DND-41 (cell line): ENCODE measurements at regions not wholly inside any gene's neighbourhood (a gene's known extent, or its start where the extent isn't known, plus 50 kb on each side); places are given as distances from the start of the nearest gene placed in this dataset.

Source experiments
- ATAC-seq: fragments of 200-7000 bp; cut with Tn5 transposase; 3 replicates; pipeline ENCODE4 v1.9.1; 2021; ENCODE audit warnings: low read depth; ENCODE audit not compliant: insufficient read depth
- DNase-seq: peaks from one replicate; pipeline ENCODE4 v3.0.0-alpha.2; 2020
- H2AFZ ChIP-seq: 2 replicates; pipeline ENCODE4 v1.6.0; 2012; ENCODE audit warnings: low read depth, low read length
- H3K27ac ChIP-seq: 2 replicates; pipeline ENCODE4 v1.5.1; 2012; ENCODE audit warnings: low read length, inconsistent platforms
- H3K27me3 ChIP-seq: fragments of 200-600 bp; sonication (generic); 2 replicates; pipeline ENCODE4 v1.6.0; 2012; ENCODE audit warnings: low read length, mild to moderate bottlenecking, inconsistent platforms; ENCODE audit not compliant: insufficient read depth, poor library complexity
- H3K36me3 ChIP-seq: 2 replicates; pipeline ENCODE4 v1.5.1; 2012; ENCODE audit warnings: low read length, inconsistent platforms; ENCODE audit not compliant: insufficient read depth
- H3K4me1 ChIP-seq: 2 replicates; pipeline ENCODE4 v1.5.1; 2012; ENCODE audit warnings: mild to moderate bottlenecking, low read length; ENCODE audit not compliant: insufficient read depth
- H3K4me2 ChIP-seq: 2 replicates; pipeline ENCODE4 v1.6.0; 2012; ENCODE audit warnings: mild to moderate bottlenecking, moderate library complexity, low read length, inconsistent platforms; ENCODE audit not compliant: insufficient read depth
- H3K4me3 ChIP-seq, 2 experiments: fragments of 200-600 bp in 1 of 2; shearing (Covaris generic) in 1 of 2; 2 replicates each; pipeline ENCODE4 v1.5.1; 2012 to 2016; ENCODE audit warnings: inconsistent platforms in 2 of 2, low read length in 2 of 2, mild to moderate bottlenecking in 2 of 2, low read depth in 1 of 2, moderate library complexity in 1 of 2
- H3K79me2 ChIP-seq: 2 replicates; pipeline ENCODE4 v1.6.0; 2012; ENCODE audit warnings: low read length, inconsistent platforms; ENCODE audit not compliant: insufficient read depth
- H3K9ac ChIP-seq: 2 replicates; pipeline ENCODE4 v1.6.0; 2012; ENCODE audit warnings: low read depth, mild to moderate bottlenecking, inconsistent platforms, low read length, moderate library complexity
- H3K9me3 ChIP-seq: 2 replicates; pipeline ENCODE4 v1.5.1; 2012; ENCODE audit warnings: low read length, moderate library complexity, mild to moderate bottlenecking, inconsistent platforms; ENCODE audit not compliant: insufficient read depth, severe bottlenecking
- H4K20me1 ChIP-seq: 2 replicates; pipeline ENCODE4 v1.6.0; 2012; ENCODE audit warnings: low read length; ENCODE audit not compliant: insufficient read depth
- EZH2 ChIP-seq: IDR thresholded peaks from 3 replicates; pipeline ENCODE4 v1.6.1; 2012; ENCODE audit warnings: borderline replicate concordance, low read depth, mild to moderate bottlenecking, moderate library complexity, low read length, inconsistent platforms; ENCODE audit not compliant: severe bottlenecking
- TF ChIP-seq, protein P1 (sequence below): IDR thresholded peaks from 2 replicates; pipeline ENCODE4 v1.5.1; 2012; ENCODE audit warnings: borderline replicate concordance, low read length, moderate library complexity, mild to moderate bottlenecking; ENCODE audit not compliant: poor library complexity, severe bottlenecking; ENCODE audit errors: extremely low read depth

DNA sequence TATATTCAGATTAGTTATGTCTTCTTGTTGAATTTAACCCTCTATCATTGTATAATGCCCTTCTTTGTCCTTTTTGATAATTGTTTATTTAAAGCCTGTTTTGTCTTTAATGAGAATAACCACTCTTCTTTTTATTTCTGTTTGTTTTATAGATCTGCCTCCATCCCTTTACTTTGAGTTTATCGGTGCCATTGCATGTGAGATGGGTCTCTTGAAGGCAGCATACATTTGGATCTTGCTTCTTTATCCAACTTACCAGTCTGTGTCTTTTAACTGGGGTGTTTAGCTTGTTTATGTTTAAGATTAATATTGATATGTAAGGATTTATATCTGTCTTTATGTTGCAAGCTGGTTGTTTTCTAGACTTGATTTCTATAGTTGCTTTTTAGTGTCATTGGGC is 115.8 kb downstream of the RTL3 start:
- Histone ChIP-seq H3K4me1 (no peaks in the 10 kb centered on the region), H3K9me3 (peaks cover 9% of the 10 kb centered on the region), H3K4me3 (no peak overlapping the region), H3K36me3 (no peaks in the 10 kb centered on the region), H3K4me2 (no peak overlapping the region), H2AFZ (no peak overlapping the region), H3K27ac (no peak overlapping the region), H3K9ac (no peak overlapping the region), H3K27me3 (no peaks in the 10 kb centered on the region), H4K20me1 (no peaks in the 10 kb centered on the region), H3K79me2 (no peaks in the 10 kb centered on the region)
- TF ChIP-seq, protein P1, sequence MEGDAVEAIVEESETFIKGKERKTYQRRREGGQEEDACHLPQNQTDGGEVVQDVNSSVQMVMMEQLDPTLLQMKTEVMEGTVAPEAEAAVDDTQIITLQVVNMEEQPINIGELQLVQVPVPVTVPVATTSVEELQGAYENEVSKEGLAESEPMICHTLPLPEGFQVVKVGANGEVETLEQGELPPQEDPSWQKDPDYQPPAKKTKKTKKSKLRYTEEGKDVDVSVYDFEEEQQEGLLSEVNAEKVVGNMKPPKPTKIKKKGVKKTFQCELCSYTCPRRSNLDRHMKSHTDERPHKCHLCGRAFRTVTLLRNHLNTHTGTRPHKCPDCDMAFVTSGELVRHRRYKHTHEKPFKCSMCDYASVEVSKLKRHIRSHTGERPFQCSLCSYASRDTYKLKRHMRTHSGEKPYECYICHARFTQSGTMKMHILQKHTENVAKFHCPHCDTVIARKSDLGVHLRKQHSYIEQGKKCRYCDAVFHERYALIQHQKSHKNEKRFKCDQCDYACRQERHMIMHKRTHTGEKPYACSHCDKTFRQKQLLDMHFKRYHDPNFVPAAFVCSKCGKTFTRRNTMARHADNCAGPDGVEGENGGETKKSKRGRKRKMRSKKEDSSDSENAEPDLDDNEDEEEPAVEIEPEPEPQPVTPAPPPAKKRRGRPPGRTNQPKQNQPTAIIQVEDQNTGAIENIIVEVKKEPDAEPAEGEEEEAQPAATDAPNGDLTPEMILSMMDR = no peak
- TF ChIP-seq EZH2 = no peak
- DNase-seq (no peak), ATAC-seq (no peak)

DNA sequence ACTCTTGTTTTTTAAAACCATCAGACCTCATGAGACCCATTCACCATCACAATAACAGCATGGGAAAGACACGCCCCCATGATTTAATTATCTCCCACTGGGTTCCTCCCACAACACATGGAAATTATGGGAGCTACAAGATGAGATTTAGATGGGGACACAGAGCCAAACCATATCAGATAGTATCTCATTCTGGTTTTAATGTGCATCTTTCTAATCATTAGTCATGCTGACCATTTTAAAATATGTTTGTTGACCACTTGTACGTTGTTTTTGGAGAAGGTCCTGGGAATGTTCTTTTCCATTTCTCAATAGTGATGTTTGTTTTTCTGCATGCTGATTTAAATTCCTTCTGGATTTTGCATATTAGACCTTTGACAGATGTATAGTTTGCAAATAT is 119.0 kb downstream of the RTL3 start:
- no peaks in the 10 kb centered on the region for H3K36me3 ChIP-seq
- H3K4me3 ChIP-seq = no peak overlapping the region
- no peaks in the 10 kb centered on the region for H3K79me2 ChIP-seq
- no peaks in the 10 kb centered on the region for H3K27me3 ChIP-seq
- no peak for DNase-seq
- TF ChIP-seq, protein P1 = no peak
- no peak for TF ChIP-seq EZH2
- no peaks in the 10 kb centered on the region for H4K20me1 ChIP-seq
- no peak for ATAC-seq
- H3K27ac ChIP-seq = no peak overlapping the region
- H3K4me1 ChIP-seq = no peaks in the 10 kb centered on the region
- no peak overlapping the region for H2AFZ ChIP-seq
- peaks cover 9% of the 10 kb centered on the region for H3K9me3 ChIP-seq
- H3K4me2 ChIP-seq = no peak overlapping the region
- no peak overlapping the region for H3K9ac ChIP-seq

DNA sequence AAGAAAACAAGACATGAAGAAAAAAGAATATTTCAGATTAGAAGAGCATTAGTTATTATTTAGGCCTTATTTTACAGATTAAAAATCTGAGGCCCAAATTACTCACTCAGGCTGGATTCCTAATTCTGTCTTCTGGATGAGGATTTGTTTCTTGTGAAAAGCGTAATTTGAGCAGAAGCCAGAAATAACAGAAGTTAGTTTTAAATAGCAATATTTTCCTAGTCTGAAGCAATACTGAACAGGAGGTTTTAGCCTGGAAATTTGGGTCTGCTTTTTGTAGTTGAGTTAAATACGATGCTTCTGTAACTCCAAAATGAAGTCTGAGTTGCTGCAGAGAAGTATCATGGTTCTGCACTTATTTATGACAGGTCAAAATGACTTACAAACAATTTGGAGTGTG is 124.9 kb downstream of the RTL3 start:
- ATAC-seq = no peak
- H3K4me3 ChIP-seq = no peak overlapping the region
- no peaks in the 10 kb centered on the region for H4K20me1 ChIP-seq
- no peaks in the 10 kb centered on the region for H3K79me2 ChIP-seq
- no peak for DNase-seq
- H3K4me2 ChIP-seq = no peak overlapping the region
- no peak overlapping the region for H3K27ac ChIP-seq
- no peak overlapping the region for H3K9ac ChIP-seq
- H3K4me1 ChIP-seq = peaks cover 16% of the 10 kb centered on the region
- no peak for TF ChIP-seq EZH2
- TF ChIP-seq, protein P1 = no peak
- no peaks in the 10 kb centered on the region for H3K27me3 ChIP-seq
- H3K36me3 ChIP-seq = no peaks in the 10 kb centered on the region
- no peaks in the 10 kb centered on the region for H3K9me3 ChIP-seq
- no peak overlapping the region for H2AFZ ChIP-seq

DNA sequence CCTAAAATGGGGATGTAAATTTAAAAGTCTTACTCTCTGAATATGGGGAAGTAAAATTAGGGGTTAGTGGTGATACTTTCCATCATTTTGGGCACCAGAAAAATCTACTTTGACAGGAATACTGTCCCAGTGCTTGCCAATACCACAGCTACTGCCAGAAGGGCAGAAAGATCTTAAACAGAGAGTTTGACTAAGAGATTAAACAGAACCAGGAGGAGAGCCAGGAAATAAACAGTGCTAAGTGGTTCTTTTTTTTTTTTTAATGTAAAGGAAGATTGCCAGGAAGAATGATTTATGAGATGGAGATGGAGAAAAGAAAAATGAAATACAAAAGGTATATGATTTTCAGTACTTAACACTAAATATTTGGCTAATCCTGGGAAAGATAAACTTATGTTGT is 126.8 kb downstream of the RTL3 start:
- Histone ChIP-seq H3K79me2 (no peaks in the 10 kb centered on the region), H3K9ac (no peak overlapping the region), H3K27me3 (no peaks in the 10 kb centered on the region), H3K36me3 (no peaks in the 10 kb centered on the region), H3K4me1 (peaks cover 16% of the 10 kb centered on the region), H2AFZ (no peak overlapping the region), H3K4me3 (no peak overlapping the region), H3K4me2 (peak overlapping the region; percentile 19; the same call in 1 of the 2 replicates), H3K27ac (no peak overlapping the region), H4K20me1 (no peaks in the 10 kb centered on the region), H3K9me3 (no peaks in the 10 kb centered on the region)
- TF ChIP-seq, protein P1 = no peak
- no peak for TF ChIP-seq EZH2
- DNase-seq (no peak), ATAC-seq (no peak)
